BE2C (cell line): ENCODE measurements at regions not wholly inside any gene's neighbourhood (a gene's known extent, or its start where the extent isn't known, plus 50 kb on each side); places are given as distances from the start of the nearest gene placed in this dataset.

ENCODE experiments used
- DNase-seq: peaks from one replicate; pipeline ENCODE4 v3.0.0-alpha.2; 2020
- H3K27me3 ChIP-seq: fragments of 250-450 bp; sonication (Bioruptor Pico); 2 replicates; pipeline ENCODE4 v1.5.1; 2020; ENCODE audit warnings: mild to moderate bottlenecking
- H3K36me3 ChIP-seq: fragments of 250-450 bp; sonication (Bioruptor Pico); 2 replicates; pipeline ENCODE4 v1.5.1; 2020; ENCODE audit warnings: mild to moderate bottlenecking
- H3K4me1 ChIP-seq: fragments of 250-450 bp; sonication (Bioruptor Pico); 2 replicates; pipeline ENCODE4 v1.5.1; 2020
- H3K4me3 ChIP-seq: 2 replicates; pipeline ENCODE4 v1.5.1; 2011; ENCODE audit warnings: low read depth, low read length
- H3K9me3 ChIP-seq: fragments of 250-450 bp; sonication (Bioruptor Pico); 2 replicates; pipeline ENCODE4 v1.5.1; 2020
- TF ChIP-seq, protein P1 (sequence below): IDR thresholded peaks from 2 replicates; pipeline ENCODE4 v1.5.1; 2012; ENCODE audit warnings: mild to moderate bottlenecking, low read depth, low read length

DNA sequence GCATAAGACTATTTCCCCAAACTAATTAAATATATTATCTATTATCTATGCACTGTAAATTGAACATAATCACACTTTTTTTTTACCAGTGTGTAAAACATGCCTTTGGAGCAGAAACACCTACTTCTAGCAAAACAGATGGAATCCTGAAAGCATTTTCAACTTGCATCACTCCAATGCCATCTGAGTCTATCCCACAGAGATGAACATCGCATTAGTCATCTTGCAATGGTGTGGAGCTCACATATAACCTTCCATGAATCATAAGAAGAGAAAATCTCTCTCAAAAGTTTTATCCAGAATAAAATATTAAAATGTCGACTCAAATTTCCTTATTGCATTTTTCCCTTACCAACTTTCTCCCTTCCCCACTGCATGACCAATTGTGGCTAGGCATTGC lies 406.7 kb upstream of the ACTRT1 start:
- Histone ChIP-seq H3K4me3 (no peak overlapping the region), H3K36me3 (no peaks in the 10 kb centered on the region), H3K27me3 (no peaks in the 10 kb centered on the region), H3K9me3 (no peaks in the 10 kb centered on the region), H3K4me1 (no peaks in the 10 kb centered on the region)
- no peak for DNase-seq
- TF ChIP-seq, protein P1, sequence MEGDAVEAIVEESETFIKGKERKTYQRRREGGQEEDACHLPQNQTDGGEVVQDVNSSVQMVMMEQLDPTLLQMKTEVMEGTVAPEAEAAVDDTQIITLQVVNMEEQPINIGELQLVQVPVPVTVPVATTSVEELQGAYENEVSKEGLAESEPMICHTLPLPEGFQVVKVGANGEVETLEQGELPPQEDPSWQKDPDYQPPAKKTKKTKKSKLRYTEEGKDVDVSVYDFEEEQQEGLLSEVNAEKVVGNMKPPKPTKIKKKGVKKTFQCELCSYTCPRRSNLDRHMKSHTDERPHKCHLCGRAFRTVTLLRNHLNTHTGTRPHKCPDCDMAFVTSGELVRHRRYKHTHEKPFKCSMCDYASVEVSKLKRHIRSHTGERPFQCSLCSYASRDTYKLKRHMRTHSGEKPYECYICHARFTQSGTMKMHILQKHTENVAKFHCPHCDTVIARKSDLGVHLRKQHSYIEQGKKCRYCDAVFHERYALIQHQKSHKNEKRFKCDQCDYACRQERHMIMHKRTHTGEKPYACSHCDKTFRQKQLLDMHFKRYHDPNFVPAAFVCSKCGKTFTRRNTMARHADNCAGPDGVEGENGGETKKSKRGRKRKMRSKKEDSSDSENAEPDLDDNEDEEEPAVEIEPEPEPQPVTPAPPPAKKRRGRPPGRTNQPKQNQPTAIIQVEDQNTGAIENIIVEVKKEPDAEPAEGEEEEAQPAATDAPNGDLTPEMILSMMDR = no peak

DNA sequence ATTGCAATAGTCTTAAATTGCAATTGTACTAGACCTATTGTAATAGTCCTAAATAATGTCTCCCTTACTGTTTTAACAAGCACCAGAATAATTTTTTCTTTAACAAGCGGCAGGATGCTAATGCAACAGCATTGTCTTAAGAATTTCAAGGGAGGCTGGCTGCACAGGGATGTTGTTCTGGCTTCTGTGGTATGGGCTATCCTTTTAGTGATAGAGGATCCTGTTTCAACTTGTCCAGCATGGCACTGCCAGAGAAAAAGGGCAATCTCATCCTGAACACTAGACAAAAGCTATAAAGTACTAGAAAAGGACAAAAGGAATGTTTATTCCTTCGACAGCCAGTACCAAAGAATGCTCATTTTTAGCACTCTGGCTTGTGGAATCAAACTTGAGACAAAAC lies 405.5 kb upstream of the ACTRT1 start:
- no peaks in the 10 kb centered on the region for H3K4me1 ChIP-seq
- no peak for DNase-seq
- TF ChIP-seq, protein P1 = no peak
- no peak overlapping the region for H3K4me3 ChIP-seq
- no peaks in the 10 kb centered on the region for H3K9me3 ChIP-seq
- H3K27me3 ChIP-seq = no peaks in the 10 kb centered on the region
- no peaks in the 10 kb centered on the region for H3K36me3 ChIP-seq

GRCh38 chrX:128439159-128439558 lies 387.0 kb upstream of the ACTRT1 start:
- H3K4me1 ChIP-seq = no peaks in the 10 kb centered on the region
- TF ChIP-seq, protein P1 = no peak
- no peaks in the 10 kb centered on the region for H3K36me3 ChIP-seq
- no peaks in the 10 kb centered on the region for H3K27me3 ChIP-seq
- DNase-seq = no peak
- no peaks in the 10 kb centered on the region for H3K9me3 ChIP-seq
- H3K4me3 ChIP-seq = no peak overlapping the region

DNA sequence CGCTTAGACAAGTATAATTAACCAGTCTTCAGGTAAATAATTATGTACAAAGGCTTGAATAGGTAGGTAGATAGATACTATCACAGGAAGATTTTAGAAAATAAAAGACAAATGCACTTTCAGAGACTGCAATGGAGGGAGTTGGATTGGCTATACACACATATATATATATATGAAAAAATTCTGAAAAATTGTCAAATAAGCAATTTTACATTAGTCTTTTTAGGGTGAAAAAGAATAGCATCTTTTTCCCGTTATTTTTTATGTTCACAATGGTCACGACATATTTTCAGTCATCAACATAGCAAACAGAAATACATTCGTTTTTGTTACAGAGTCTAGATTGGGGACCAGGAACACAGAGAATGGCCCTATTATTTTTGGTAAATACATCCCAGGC lies 385.9 kb upstream of the ACTRT1 start:
- H3K9me3 ChIP-seq = no peaks in the 10 kb centered on the region
- no peak overlapping the region for H3K4me3 ChIP-seq
- no peak for DNase-seq
- H3K27me3 ChIP-seq = no peaks in the 10 kb centered on the region
- TF ChIP-seq, protein P1 = no peak
- no peaks in the 10 kb centered on the region for H3K4me1 ChIP-seq
- no peaks in the 10 kb centered on the region for H3K36me3 ChIP-seq

DNA sequence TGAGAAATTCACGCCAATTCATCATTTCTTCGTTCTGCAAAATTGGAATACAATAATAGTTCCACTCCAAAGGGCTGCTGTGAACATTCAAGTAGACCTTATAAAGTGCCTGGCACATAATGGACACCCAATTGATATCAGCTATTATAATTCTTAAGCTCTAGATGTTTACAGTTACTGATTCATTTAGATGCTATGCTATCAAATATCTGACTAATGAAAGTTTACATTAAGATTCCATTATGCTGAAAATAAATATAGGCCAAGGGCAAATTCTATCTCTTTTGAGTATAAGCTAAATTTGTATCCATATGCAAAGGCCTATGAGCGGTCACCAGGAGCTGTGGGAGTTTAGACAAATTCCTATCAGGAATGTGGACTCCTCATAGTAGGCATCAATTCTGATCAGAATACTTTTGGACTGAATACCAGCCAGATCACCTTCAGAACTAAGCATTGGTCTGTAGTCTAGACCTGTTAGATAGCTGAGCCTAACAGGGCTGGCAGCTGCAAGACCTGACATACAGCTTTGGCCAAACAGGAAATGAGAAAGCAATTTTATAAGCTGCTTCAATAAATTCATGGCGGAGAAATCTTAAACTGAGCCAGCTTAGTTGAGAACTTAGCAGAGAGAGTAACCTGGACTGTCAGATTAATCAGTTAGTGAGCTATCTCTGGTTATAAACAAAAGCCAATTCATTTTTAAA lies 384.3 kb upstream of the ACTRT1 start:
- TF ChIP-seq, protein P1 = no peak
- no peak overlapping the region for H3K4me3 ChIP-seq
- H3K4me1 ChIP-seq = no peaks in the 10 kb centered on the region
- no peaks in the 10 kb centered on the region for H3K9me3 ChIP-seq
- no peak for DNase-seq
- H3K36me3 ChIP-seq = no peaks in the 10 kb centered on the region
- H3K27me3 ChIP-seq = no peaks in the 10 kb centered on the region

GRCh38 chrX:128425546-128425945 lies 373.3 kb upstream of the ACTRT1 start:
- DNase-seq = no peak
- Histone ChIP-seq H3K4me1 (no peaks in the 10 kb centered on the region), H3K36me3 (no peaks in the 10 kb centered on the region), H3K4me3 (no peak overlapping the region), H3K27me3 (no peaks in the 10 kb centered on the region), H3K9me3 (no peaks in the 10 kb centered on the region)
- TF ChIP-seq, protein P1 = no peak
